ENCODE measurements at regions not wholly inside any gene's neighbourhood (a gene's known extent, or its start where the extent isn't known, plus 50 kb on each side); places are given as distances from the start of the nearest gene placed in this dataset.

DNA sequence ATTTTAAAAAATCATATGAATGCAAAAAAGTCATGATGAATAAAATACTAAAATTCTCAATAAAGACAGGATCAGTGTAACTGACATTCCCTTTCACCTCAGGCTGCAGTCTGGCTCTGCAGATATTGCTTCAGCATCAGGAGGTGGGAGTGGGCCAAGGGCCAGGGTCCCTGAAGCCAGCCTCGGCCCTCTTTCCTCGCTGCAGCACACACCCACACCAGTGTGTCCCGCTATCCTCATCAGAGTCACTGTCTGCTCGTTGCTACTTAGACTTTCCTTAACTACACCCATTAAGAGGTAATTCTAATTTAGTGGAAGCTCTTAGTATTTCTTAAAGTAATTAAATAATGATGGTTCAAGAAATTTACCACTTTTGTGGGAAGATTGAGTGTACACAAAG lies 298.2 kb downstream of the UBE3D start:
- TF ChIP-seq RAD21 (IDR thresholded peaks at IDR 0.05; ENCODE audit: low read depth) (no peak), NFIC (IDR thresholded peaks at IDR 0.05) (no peak), EGR1 (IDR thresholded peaks at IDR 0.05) (no peak)
- TF ChIP-seq, protein P1, sequence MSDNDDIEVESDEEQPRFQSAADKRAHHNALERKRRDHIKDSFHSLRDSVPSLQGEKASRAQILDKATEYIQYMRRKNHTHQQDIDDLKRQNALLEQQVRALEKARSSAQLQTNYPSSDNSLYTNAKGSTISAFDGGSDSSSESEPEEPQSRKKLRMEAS (IDR thresholded peaks at IDR 0.05), result no peak
